OCI-LY3 (cell line): ENCODE measurements at regions not wholly inside any gene's neighbourhood (a gene's known extent, or its start where the extent isn't known, plus 50 kb on each side); places are given as distances from the start of the nearest gene placed in this dataset.

ENCODE experiments used
- H2AFZ ChIP-seq: fragments of 200-600, 300-600 bp; shearing (Covaris generic); 2 replicates; pipeline ENCODE4 v1.6.0; 2014; ENCODE audit warnings: antibody characterized with exemption, low read depth, low read length
- H3K27ac ChIP-seq: fragments of 200-600, 300-600 bp; sonication (generic); 2 replicates; pipeline ENCODE4 v1.5.1; 2014; ENCODE audit warnings: mild to moderate bottlenecking, low read length, moderate library complexity, mixed read lengths
- H3K27me3 ChIP-seq: fragments of 200-600, 300-600 bp; sonication (generic); 2 replicates; pipeline ENCODE4 v1.6.1; 2014; ENCODE audit warnings: low read depth, low read length, mixed read lengths
- H3K36me3 ChIP-seq: fragments of 200-600, 300-600 bp; sonication (generic); replicated peaks from 2 replicates; pipeline ENCODE3; 2014; ENCODE audit warnings: low read depth, low read length, mixed read lengths
- H3K4me1 ChIP-seq: fragments of 300-600, 200-600 bp; sonication (generic); 2 replicates; pipeline ENCODE4 v1.6.1; 2014; ENCODE audit warnings: low read length, mixed read lengths
- H3K4me2 ChIP-seq: fragments of 200-600, 300-600 bp; sonication (generic); 2 replicates; pipeline ENCODE4 v1.6.1; 2014; ENCODE audit warnings: low read length, mixed read lengths
- H3K4me3 ChIP-seq: fragments of 300-600, 200-600 bp; sonication (generic); 2 replicates; pipeline ENCODE4 v1.5.1; 2014; ENCODE audit warnings: antibody characterized with exemption, mild to moderate bottlenecking, low read length, moderate library complexity
- H3K79me2 ChIP-seq: fragments of 300-600, 200-600 bp; shearing (Covaris generic); 2 replicates; pipeline ENCODE4 v1.6.1; 2014; ENCODE audit warnings: mild to moderate bottlenecking, low read length, mixed read lengths
- H3K9ac ChIP-seq: fragments of 300-600, 200-600 bp; shearing (Covaris generic); 2 replicates; pipeline ENCODE4 v1.6.0; 2014; ENCODE audit warnings: mild to moderate bottlenecking, low read length, moderate library complexity
- H3K9me3 ChIP-seq: fragments of 200-600, 300-600 bp; shearing (Covaris generic); 2 replicates; pipeline ENCODE4 v1.6.1; 2014; ENCODE audit warnings: low read length, mixed read lengths; ENCODE audit not compliant: insufficient read depth
- H4K20me1 ChIP-seq: fragments of 200-600, 300-600 bp; sonication (generic); 2 replicates; pipeline ENCODE4 v1.6.1; 2016; ENCODE audit warnings: low read length, mixed read lengths; ENCODE audit not compliant: insufficient read depth
- EZH2phosphoT487 ChIP-seq: fragments of 200-600 bp; shearing (Covaris generic); IDR thresholded peaks from 2 replicates; pipeline ENCODE4 v1.6.1; 2018; ENCODE audit warnings: antibody characterized with exemption, mixed run types, low read depth
- TF ChIP-seq, protein P1 (sequence below): fragments of 200-600, 300-600 bp; sonication (generic); IDR thresholded peaks from 2 replicates; pipeline ENCODE4 v1.5.1; 2014; ENCODE audit warnings: antibody characterized with exemption, low read length, low read depth

DNA sequence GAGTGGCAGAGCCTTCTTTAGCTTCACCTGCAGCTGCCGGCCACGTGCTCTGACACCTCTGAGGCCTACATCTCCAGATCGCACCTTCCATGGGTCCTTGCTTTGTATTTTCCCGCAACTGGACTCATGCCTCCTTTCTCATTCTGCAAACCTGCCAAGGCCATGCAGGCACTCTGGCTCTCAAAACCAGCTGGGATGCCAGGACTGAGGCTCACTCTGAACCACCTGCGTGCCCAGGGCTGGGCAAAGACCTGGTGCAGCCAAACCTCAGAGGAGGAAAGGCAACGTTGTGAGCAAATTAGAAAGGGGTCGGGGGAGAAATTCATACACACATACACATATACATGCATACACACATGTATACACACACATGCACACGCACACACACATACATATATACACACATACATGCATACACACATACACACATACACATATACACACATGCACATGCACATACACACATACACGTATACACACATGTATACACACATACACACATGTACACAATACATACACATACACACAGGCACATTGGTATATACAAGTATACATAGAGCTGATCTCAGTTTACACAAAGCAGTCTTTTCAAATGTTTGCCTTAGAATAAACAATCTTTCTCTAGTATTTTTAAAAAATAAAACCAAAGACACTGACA lies 125.2 kb downstream of the RTP5 start:
- H3K4me3 ChIP-seq = no peak overlapping the region
- no peak overlapping the region for H3K27ac ChIP-seq
- H3K79me2 ChIP-seq = no peaks in the 10 kb centered on the region
- H3K9ac ChIP-seq = no peak overlapping the region
- H3K36me3 ChIP-seq = no peaks in the 10 kb centered on the region
- no peak for TF ChIP-seq EZH2phosphoT487
- TF ChIP-seq, protein P1, sequence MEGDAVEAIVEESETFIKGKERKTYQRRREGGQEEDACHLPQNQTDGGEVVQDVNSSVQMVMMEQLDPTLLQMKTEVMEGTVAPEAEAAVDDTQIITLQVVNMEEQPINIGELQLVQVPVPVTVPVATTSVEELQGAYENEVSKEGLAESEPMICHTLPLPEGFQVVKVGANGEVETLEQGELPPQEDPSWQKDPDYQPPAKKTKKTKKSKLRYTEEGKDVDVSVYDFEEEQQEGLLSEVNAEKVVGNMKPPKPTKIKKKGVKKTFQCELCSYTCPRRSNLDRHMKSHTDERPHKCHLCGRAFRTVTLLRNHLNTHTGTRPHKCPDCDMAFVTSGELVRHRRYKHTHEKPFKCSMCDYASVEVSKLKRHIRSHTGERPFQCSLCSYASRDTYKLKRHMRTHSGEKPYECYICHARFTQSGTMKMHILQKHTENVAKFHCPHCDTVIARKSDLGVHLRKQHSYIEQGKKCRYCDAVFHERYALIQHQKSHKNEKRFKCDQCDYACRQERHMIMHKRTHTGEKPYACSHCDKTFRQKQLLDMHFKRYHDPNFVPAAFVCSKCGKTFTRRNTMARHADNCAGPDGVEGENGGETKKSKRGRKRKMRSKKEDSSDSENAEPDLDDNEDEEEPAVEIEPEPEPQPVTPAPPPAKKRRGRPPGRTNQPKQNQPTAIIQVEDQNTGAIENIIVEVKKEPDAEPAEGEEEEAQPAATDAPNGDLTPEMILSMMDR = no peak
- H3K4me2 ChIP-seq = no peak overlapping the region
- H2AFZ ChIP-seq = no peak overlapping the region
- no peaks in the 10 kb centered on the region for H4K20me1 ChIP-seq
- H3K9me3 ChIP-seq = no peaks in the 10 kb centered on the region
- H3K27me3 ChIP-seq = no peaks in the 10 kb centered on the region
- no peaks in the 10 kb centered on the region for H3K4me1 ChIP-seq

DNA sequence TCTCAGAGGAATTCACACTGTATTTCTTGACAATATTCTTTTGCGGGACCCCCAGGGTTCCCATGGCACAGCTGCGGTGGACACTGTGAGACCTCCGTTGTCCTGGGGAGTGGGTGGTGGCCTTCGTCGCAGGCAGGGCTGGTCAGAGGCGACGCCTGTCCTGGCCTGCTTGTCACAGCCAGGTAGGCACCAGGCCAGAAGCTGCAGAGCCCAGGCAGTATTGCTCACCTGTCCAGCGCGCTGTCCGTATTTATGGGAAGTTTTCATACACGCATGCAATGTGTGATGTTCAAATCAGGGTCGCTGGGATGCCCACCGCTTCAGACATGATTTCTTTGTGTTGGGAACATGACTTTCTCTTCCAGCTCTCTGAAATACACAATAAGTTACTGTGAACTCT lies 126.6 kb downstream of the RTP5 start:
- H3K27ac ChIP-seq = no peak overlapping the region
- H3K27me3 ChIP-seq = no peaks in the 10 kb centered on the region
- H3K9me3 ChIP-seq = no peaks in the 10 kb centered on the region
- no peaks in the 10 kb centered on the region for H3K36me3 ChIP-seq
- H3K4me3 ChIP-seq = no peak overlapping the region
- TF ChIP-seq, protein P1 = no peak
- TF ChIP-seq EZH2phosphoT487 = no peak
- no peaks in the 10 kb centered on the region for H3K79me2 ChIP-seq
- no peaks in the 10 kb centered on the region for H4K20me1 ChIP-seq
- no peak overlapping the region for H2AFZ ChIP-seq
- no peak overlapping the region for H3K9ac ChIP-seq
- no peaks in the 10 kb centered on the region for H3K4me1 ChIP-seq
- no peak overlapping the region for H3K4me2 ChIP-seq

DNA sequence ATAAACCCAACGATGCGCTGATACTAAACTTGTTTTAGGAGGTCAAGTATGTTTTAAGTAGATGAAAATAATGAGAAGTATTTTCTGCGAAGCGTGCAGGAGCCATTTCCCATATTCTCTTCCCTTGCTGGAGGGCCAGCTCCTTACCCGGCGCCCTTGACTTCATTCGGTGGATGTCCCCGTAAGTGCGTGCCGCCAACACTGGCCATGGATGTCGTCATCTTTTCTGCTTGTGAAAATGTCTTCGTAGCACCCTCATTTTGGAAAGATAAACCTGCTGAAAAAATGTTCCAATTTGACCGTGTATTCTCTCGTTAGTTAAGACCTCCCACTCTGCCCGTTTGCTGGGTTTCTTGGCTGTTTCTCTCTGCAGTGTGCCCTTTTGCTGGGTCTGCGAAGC lies 127.5 kb downstream of the RTP5 start:
- no peaks in the 10 kb centered on the region for H3K79me2 ChIP-seq
- no peak overlapping the region for H3K4me2 ChIP-seq
- no peaks in the 10 kb centered on the region for H3K9me3 ChIP-seq
- no peak overlapping the region for H3K9ac ChIP-seq
- no peaks in the 10 kb centered on the region for H3K4me1 ChIP-seq
- no peak for TF ChIP-seq EZH2phosphoT487
- TF ChIP-seq, protein P1 = no peak
- H3K27ac ChIP-seq = no peak overlapping the region
- no peak overlapping the region for H3K4me3 ChIP-seq
- no peak overlapping the region for H2AFZ ChIP-seq
- no peaks in the 10 kb centered on the region for H4K20me1 ChIP-seq
- no peaks in the 10 kb centered on the region for H3K27me3 ChIP-seq
- no peaks in the 10 kb centered on the region for H3K36me3 ChIP-seq

DNA sequence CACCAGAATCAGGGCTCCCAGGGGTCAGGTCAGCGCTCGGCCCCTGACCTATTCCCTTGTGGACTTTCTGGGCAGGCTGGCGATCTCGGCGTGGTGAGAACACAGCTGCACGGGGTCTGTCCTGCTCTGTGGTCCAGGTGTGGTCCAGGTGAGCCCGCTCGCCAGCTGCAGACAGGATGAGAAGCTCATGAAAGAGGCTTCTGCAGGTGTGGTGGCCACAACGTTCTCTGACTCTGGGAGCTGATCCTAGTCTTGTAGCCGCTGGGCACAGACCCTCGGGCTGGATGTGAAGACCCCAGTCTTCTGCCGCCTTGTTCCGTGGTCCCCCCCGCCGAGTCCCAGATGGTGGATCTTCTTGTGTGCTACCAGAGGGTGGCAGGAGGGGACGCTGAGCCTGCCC lies 129.7 kb downstream of the RTP5 start:
- Histone ChIP-seq H4K20me1 (no peaks in the 10 kb centered on the region), H3K4me1 (no peaks in the 10 kb centered on the region), H3K9me3 (no peaks in the 10 kb centered on the region), H2AFZ (no peak overlapping the region), H3K9ac (no peak overlapping the region), H3K4me3 (no peak overlapping the region), H3K27ac (no peak overlapping the region), H3K4me2 (no peak overlapping the region), H3K27me3 (no peaks in the 10 kb centered on the region), H3K36me3 (no peaks in the 10 kb centered on the region), H3K79me2 (no peaks in the 10 kb centered on the region)
- TF ChIP-seq, protein P1 = no peak
- no peak for TF ChIP-seq EZH2phosphoT487
